ENCODE measurements at regions not wholly inside any gene's neighbourhood (a gene's known extent, or its start where the extent isn't known, plus 50 kb on each side); places are given as distances from the start of the nearest gene placed in this dataset.

GRCh38 chr11:26909991-26910591, 83.8 kb upstream of the FIBIN start:
- no peak for TF ChIP-seq CBX3 (IDR thresholded peaks at IDR 0.05; ENCODE audit: low read depth)
- TF ChIP-seq REST (IDR thresholded peaks at IDR 0.05; ENCODE audit: low read depth), result no peak
- TF ChIP-seq EGR1 (IDR thresholded peaks at IDR 0.05; ENCODE audit: low read depth), result no peak
- no peak for TF ChIP-seq RAD21 (IDR thresholded peaks at IDR 0.05; ENCODE audit: low read depth)
- TF ChIP-seq ATF3 (IDR thresholded peaks at IDR 0.05), result no peak
- TF ChIP-seq ZNF274 (IDR thresholded peaks at IDR 0.05; ENCODE audit: low read depth, low read length), result no peak
- TF ChIP-seq MAX (IDR thresholded peaks at IDR 0.05), result no peak
- intact Hi-C loops (cut with micrococcal nuclease), result no loop called here
- ATAC-seq (no peak), DNase-seq (ENCODE audit: low read depth, low spot score) (no peak)
- H3K27ac ChIP-seq (ENCODE audit: low read depth, low read length), result no peak overlapping the region
- no peaks in the 10 kb centered on the region for H3K79me2 ChIP-seq (ENCODE audit: insufficient read depth, low read length)
- no TSS peak for BruUV-seq (replicated peaks)
- H3K9me3 ChIP-seq (ENCODE audit: control insufficient read depth in 1 of 2, insufficient read depth in 1 of 2, low read depth in 1 of 2, low read length in 2 of 2), result peaks cover 0 to 5% of the 10 kb centered on the region in 2 experiments; a peak in 1 of 4 replicates
- no peak overlapping the region for H2AFZ ChIP-seq (ENCODE audit: low read depth, low read length, poor library complexity, severe bottlenecking)
- ChIA-PET CTCF (no interaction called here), POLR2A (no interaction called here), RAD21 (ENCODE audit: low non-redundant PET in 1 of 2, low total read pairs in 2 of 2, uncharacterized antibody in 2 of 2, unreplicated experiment in 2 of 2) (no interaction called here)
- H3K4me3 ChIP-seq (replicated peaks in 1 of 2; ENCODE audit: low read depth in 1 of 2, low read length in 2 of 2), result no peak overlapping the region
- no peaks in the 10 kb centered on the region for H4K20me1 ChIP-seq (ENCODE audit: insufficient read depth)
- no peaks in the 10 kb centered on the region for H3K9me2 ChIP-seq (ENCODE audit: insufficient read depth)
- no peaks in the 10 kb centered on the region for H3K4me1 ChIP-seq (ENCODE audit: control insufficient read depth in 1 of 2, insufficient read depth in 2 of 2, low read length in 2 of 2)
- H3K36me3 ChIP-seq (ENCODE audit: control insufficient read depth in 1 of 2, insufficient read depth in 2 of 2, low read length in 2 of 2), result no peaks in the 10 kb centered on the region
- H3K27me3 ChIP-seq (ENCODE audit: insufficient read depth, low read length), result no peaks in the 10 kb centered on the region
- H3K4me2 ChIP-seq (ENCODE audit: low read length), result no peak overlapping the region
- H3K9ac ChIP-seq (ENCODE audit: low read length), result no peak overlapping the region

Measured in HCT116 (cell line).